Adrenal gland (tissue), 5 donors: ENCODE measurements at regions not wholly inside any gene's neighbourhood (a gene's known extent, or its start where the extent isn't known, plus 50 kb on each side); places are given as distances from the start of the nearest gene placed in this dataset.

ENCODE experiments used
- CTCF ChIP-seq, 6 experiments: fragments of 450-650 bp in 4 of 6; fragments of 200-600 bp in 2 of 6; sonication (generic) in 1 of 6; IDR thresholded peaks; 1 replicate in 5 of 6; 2 replicates in 1 of 6; pipeline versions ENCODE4 v1.5.1 to v1.8.0; 2016 to 2021; ENCODE audit warnings: antibody characterized with exemption in 6 of 6, mild to moderate bottlenecking in 2 of 6, moderate library complexity in 1 of 6
- POLR2A ChIP-seq, 2 donors: fragments of 450-650 bp; IDR thresholded peaks; one replicate each; pipeline ENCODE4 v1.6.1; 2017; ENCODE audit warnings: antibody characterized with exemption in 2 of 2, mild to moderate bottlenecking in 2 of 2, moderate library complexity in 1 of 2
- donor health status: DM: no; HTN: no; CAD: no.

DNA sequence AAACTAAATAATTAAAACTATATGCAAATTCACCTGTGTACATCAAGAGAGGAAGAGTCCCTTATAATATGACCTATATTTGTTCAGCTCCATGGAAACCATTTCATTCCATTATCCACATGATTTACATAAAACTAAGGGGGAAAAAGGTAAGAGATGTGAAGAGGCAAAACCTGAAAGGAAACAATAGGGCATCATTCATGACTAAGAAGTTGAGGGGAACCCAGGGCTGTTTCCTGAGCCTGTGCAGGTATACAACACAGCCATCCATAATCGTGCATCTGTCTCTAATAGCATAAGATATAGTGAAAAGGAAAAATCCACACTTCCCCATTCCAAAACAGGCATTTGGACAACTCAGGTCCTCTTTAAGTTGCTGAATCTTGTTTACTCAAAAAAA, 151.3 kb downstream of the NR4A2 start:
- TF ChIP-seq CTCF (IDR thresholded peaks at IDR 0.05), result no peak
- TF ChIP-seq POLR2A (IDR thresholded peaks at IDR 0.05), result no peak
